A673 (cell line): ENCODE measurements at regions not wholly inside any gene's neighbourhood (a gene's known extent, or its start where the extent isn't known, plus 50 kb on each side); places are given as distances from the start of the nearest gene placed in this dataset.

Source experiments
- EZH2 ChIP-seq: fragments of 200-600 bp; sonication (generic); IDR thresholded peaks from 2 replicates; pipeline ENCODE4 v1.6.1; 2017; ENCODE audit warnings: borderline replicate concordance, low read depth, mild to moderate bottlenecking, mixed read lengths, antibody characterized with exemption, low read length; ENCODE audit not compliant: poor library complexity, severe bottlenecking
- TF ChIP-seq, protein P1 (sequence below): fragments of 300-800, 200-600 bp; sonication (generic); conservative IDR thresholded peaks from 2 replicates; pipeline ENCODE4 v1.5.1; 2017; ENCODE audit warnings: low read depth, mild to moderate bottlenecking, antibody characterized with exemption, low read length, moderate library complexity, mixed read lengths

DNA sequence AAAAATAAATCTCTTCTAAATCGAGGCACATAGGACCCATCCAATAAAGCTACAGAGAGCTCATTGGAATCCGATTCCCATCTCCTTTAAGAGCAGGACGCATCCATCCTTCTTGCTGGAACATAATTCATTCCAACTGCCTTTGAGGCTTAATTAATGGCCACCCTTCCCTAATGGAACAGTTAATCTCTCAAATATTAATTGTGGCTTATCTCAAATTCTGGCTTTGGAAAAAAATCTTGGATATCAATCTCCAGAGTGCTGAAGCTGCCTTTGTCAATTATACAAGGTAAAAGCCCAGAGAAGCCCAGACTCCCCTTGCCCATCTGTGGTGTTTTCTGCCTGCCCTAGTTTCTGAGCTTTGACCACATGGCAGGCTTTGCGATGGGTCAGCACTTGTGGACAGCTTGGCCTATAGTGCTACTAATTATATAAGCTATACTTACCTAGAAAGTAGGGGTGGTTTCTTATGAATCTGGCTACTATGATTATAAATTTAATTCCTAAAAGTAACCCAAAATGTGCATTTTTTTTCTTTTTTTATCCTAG is 246.3 kb downstream of the NUAK1 start:
- TF ChIP-seq, protein P1, sequence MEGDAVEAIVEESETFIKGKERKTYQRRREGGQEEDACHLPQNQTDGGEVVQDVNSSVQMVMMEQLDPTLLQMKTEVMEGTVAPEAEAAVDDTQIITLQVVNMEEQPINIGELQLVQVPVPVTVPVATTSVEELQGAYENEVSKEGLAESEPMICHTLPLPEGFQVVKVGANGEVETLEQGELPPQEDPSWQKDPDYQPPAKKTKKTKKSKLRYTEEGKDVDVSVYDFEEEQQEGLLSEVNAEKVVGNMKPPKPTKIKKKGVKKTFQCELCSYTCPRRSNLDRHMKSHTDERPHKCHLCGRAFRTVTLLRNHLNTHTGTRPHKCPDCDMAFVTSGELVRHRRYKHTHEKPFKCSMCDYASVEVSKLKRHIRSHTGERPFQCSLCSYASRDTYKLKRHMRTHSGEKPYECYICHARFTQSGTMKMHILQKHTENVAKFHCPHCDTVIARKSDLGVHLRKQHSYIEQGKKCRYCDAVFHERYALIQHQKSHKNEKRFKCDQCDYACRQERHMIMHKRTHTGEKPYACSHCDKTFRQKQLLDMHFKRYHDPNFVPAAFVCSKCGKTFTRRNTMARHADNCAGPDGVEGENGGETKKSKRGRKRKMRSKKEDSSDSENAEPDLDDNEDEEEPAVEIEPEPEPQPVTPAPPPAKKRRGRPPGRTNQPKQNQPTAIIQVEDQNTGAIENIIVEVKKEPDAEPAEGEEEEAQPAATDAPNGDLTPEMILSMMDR = no peak
- no peak for TF ChIP-seq EZH2
